ENCODE measurements at regions not wholly inside any gene's neighbourhood (a gene's known extent, or its start where the extent isn't known, plus 50 kb on each side); places are given as distances from the start of the nearest gene placed in this dataset.
"Not testable (repeated sequence)": the region's sequence is repeated elsewhere in the genome, so short reads cannot be mapped to it uniquely, and the experiment has no call there.

DNA sequence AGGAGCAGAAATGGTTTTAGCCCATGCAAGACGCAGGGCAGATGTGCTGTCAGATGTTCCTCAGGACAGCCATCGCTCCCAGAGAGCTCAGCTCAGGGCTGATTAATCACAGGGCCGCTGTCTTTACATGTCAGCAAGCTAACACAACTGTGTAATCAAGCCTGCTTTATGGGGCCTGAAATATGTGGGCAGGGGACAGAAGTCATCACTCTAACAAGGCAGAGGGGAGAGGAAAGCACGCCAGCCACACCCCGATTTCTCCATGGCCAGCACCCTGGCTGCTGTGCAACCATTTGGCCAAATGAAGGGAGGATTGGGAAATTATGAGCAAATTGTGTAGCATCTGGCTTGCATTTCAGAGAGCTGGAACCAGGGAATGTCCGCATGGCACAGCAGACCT lies 368.8 kb downstream of the NPHP4 start:
- DNase-seq: no peak

- no peak for DNase-seq
Measured at GRCh38 chr1:5622412-5622811, 369.8 kb downstream of the NPHP4 start.

DNA sequence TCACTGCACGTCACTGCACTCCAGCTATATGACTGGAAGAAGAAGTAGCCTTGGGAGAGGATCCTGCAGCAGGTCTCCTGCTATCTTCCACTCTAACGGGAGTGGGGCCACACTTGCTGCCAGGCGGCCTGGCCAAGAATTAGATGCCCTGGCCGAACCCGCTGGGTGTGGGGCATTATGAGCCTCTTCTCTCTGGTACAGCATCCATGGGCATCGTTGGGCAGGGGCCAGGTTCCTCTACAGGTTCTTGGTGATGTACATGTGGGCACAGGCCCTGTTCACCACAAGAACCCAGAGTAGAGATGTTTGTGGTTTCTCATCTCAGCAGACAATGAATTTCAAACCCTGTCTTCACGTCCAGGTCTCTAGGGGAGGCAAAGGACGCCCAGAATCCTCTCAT lies 370.5 kb downstream of the NPHP4 start:
- no peak for DNase-seq

DNA sequence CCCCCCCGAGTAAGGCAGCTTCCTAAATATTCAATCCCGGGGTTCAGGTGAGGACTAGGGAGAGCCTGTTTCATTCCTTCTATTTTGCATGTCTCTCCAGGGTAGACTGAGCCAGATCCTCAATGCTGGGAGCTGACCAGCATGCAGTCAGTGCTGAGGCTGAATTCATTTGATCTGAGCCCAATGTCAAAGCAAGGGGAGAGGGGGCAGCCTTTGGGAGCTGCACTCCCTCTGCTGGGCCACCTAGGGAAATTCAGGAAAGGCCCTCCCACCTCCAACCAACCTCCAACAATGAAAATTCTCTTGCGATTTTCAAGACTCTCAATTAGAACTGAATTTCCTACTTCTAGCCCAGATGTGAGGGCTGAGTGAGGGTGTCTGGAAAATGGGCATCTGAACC lies 371.2 kb downstream of the NPHP4 start:
- DNase-seq: peak; percentile 1

- no peak for DNase-seq
Measured at GRCh38 chr1:5620418-5620817, 371.8 kb downstream of the NPHP4 start.

- no peak for DNase-seq
Measured at GRCh38 chr1:5619469-5619868, 372.8 kb downstream of the NPHP4 start.

DNA sequence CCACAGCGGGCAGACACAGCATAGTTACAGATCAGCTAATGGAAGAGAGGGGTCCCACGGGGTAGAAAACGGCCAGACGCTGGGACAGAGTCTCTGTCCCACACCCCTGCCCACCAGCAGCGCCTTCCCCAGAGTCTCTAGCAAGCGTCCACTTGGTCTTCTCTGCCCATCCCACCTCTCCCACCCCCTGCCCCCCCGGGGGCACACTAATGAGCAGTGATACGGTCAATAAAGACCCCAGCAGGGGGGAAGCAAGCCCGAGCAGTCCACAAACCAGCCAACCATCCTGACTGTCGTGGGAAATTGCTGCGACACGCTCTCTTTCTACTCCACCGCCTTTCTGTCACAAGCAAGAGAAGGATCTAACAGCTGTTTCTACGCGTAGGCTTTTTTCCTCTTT lies 374.7 kb downstream of the NPHP4 start:
- DNase-seq: no peak

- DNase-seq: no peak
Measured at GRCh38 chr1:5617179-5617520, 375.1 kb downstream of the NPHP4 start.

GRCh38 chr1:5616366-5617178 lies 375.7 kb downstream of the NPHP4 start:
- no peak for DNase-seq

DNA sequence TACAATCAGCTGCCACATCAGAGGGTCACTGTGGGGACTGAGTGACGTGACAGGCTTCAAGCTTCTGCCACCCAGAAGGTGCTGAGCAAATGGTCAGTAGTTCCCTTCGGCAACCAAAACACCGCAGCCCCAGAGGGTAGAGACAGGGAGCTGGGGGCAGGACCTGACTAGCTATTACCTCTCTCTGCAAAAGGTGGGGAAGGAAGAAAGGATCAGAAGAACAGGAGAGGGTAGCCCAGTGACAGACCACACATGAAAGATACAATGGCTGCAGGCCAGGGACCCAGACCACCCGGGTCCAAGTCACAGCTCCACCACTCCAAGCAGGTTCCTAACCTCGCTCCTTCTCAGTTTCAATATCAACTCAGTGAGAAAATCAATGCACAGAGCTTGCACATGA lies 377.1 kb downstream of the NPHP4 start:
- DNase-seq: no peak

- no peak for DNase-seq
Measured at GRCh38 chr1:5613900-5614299, 378.3 kb downstream of the NPHP4 start.

DNA sequence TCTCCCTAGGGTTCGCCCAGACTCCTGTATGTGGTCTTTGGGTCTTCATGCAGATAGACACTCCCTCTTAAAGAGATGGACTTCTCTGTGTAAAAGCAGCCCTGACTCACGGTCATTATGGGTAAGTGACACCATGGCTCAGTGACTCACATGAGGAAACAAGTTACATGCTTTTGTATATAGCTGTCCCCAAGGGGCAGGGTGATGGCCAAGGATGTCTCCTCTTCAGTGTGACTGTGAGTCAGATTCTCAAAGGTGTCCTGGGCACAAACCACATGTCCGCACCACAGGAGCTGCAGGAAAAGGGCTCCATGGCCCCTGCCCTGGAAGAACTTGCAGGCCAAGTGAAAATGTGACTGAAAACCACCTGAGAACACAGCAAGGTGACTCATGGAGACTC lies 380.4 kb downstream of the NPHP4 start:
- no peak for DNase-seq

DNA sequence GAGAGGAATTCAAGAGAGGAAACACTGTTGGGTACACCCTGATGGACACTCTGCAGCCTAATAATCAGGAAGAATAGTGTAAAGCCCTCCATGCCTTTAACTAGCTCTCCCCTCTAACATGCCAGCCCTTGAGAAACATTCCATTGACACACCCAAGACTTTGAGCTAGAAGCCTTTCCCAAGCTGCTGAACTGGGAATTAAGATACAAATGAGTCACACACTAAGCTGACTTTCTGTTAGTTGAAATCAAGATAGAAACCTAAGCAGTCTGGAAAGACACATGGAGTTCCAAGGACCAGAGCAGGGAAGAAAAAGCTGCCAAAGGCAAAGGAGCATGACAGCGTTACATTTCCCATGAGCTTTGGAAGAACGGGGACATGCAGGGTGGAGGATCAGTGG lies 380.8 kb downstream of the NPHP4 start:
- DNase-seq: no peak

- DNase-seq: no peak
Measured at GRCh38 chr1:5610432-5610831, 381.8 kb downstream of the NPHP4 start.

GRCh38 chr1:5603353-5604104 lies 388.7 kb downstream of the NPHP4 start:
- DNase-seq: no peak

GRCh38 chr1:5602718-5603117 lies 389.5 kb downstream of the NPHP4 start:
- DNase-seq: not testable (repeated sequence)

DNA sequence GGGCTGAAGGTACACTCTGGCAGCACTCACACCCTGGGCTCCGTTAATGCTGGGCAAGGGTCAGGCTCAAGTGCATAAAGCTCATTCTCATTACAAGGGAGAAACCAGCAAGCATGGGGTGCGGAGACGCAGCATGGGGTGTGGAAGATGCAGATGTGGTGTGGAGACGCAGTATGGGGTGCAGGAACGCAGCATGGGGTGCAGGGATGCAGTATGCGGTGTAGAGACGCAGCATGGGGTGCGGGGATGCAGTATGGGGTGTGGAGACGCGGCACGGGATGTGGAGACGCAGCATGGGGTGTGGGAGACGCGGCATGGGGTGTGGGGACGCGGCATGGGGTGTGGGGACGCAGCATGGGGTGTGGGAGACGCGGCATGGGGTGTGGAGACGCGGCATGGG lies 390.7 kb downstream of the NPHP4 start:
- DNase-seq: no peak

DNA sequence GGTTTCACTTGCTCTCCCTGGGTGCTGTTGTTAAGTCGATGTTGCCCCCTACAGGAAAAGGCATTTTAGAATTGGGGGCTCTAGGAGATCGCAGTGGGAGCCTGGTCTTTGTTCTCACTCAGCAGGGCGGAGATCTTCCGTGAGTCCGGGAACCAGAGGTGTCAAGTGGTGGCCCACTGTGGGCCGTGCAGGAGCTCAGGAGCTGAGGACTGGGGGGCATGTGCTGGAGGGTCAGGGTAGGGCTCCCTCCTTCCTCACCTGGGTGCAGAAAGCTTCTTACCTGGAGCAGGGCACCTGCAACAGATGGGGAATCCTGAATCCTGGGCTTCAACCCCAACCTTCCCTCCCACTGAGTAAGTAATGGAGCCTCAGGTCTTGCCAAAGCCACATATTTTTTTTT lies 392.7 kb downstream of the NPHP4 start:
- DNase-seq: no peak

GRCh38 chr1:5598824-5599395 lies 393.3 kb downstream of the NPHP4 start:
- no peak for DNase-seq

DNA sequence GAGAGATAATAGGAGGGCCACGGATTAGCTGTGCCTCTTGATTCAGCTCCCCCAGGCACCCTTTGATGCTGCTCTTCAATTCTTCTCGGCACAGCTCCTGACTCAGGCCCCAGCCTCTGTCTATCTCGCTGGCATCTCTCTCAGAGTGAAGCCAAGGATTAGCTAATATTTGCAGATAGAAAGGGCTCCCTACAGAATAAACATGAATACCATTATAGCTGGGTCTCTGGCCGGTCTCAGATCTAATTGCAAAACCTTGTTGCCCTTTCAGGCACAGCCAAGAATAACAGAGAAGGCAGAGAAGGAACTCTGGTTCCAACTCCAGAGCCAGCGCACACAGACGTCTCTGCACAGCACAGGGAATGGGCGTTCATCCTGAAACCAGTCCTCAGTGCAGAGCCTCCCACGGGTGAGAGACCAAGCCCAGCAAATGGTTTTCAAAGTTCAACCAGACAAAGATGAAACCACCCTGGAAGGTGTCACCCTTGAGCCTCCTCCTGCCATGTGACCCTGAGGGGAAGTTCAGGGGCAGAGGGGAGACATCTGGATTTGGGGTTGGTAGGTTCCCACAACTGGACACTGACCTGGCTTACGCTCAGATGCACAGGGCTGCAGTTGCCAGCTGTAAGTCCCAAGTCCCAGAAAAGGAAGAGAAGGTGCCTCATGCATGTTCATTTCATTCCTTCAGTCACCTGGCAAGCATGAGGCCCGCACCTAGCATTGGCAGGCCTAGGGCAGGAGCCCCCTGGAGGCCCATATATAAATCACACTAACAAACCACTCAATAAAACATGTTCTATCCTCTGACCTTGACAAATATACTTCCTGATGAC lies 394.0 kb downstream of the NPHP4 start:
- DNase-seq: no peak

DNA sequence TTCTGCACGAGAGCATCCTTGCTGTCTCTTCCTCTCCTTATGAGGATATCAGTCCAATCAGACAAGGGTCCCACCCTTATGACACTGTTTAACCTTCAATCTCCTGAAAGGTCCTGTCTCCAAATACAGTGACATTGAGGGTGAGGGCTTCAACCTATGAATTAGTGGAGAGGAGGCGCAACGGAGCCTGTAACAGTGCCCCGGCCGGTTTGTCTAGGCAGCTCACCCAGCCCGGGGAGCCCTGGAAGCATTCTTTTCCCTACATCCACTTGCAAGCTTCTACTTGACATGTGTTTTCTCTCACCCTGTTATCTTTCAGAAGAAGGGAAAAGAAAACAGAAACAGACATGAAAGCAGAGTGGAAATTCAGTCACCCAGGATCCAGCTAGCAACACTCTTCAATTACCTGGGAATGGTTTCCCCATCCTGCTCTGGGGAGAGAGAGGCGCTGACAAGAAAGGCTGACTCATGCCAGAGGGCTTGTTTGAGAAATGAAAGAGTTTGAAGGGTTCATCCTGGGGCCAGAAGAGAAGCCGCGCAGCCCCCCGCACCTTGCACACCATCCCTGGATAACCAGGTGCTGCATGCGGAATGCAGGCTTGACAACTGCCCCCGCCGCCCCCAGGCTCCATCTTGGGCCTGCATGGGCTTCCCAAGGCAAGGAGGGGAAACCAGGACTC lies 394.9 kb downstream of the NPHP4 start:
- DNase-seq: no peak

DNA sequence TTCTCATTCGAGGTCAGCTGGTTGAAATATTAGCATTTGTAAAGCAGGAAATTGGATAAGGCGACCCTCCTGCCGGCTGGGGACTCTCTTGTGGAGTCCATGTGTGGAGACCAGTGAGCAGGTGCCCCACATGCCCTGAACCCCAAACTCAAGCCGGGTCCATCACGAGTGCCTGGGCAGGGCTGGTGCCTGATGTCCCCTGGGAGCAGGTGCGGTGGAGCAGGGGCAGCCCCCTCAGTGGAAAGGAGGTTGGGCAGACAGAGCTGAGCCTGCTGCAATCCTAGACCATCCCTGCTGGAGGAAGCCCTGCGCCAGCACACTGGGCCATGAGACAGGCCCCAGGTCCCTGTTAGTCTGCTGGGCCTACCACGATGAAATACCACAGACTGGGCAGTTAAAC lies 395.6 kb downstream of the NPHP4 start:
- no peak for DNase-seq
